Right atrium auricular region (tissue), 2 donors: ENCODE measurements at regions not wholly inside any gene's neighbourhood (a gene's known extent, or its start where the extent isn't known, plus 50 kb on each side); places are given as distances from the start of the nearest gene placed in this dataset.

Experiments used
- DNase-seq: peaks from one replicate; pipeline ENCODE4 v3.0.0-alpha.2; 2019; ENCODE audit warnings: low spot score
- H3K27ac ChIP-seq, 2 donors: fragments of 200-600 bp; sonication (generic); 1 replicate in 1 of 2; 2 replicates in 1 of 2; pipeline ENCODE4 v1.5.1; 2016 to 2019
- H3K27me3 ChIP-seq, 2 donors: fragments of 200-600 bp; sonication (generic); one replicate each; pipeline versions ENCODE4 v1.5.1 to v1.6.0; 2017 to 2019
- H3K36me3 ChIP-seq: fragments of 200-600 bp; sonication (generic); one replicate; pipeline ENCODE4 v1.5.1; 2016
- H3K4me1 ChIP-seq, 2 donors: fragments of 200-600 bp; sonication (generic); one replicate each; pipeline versions ENCODE4 v1.5.1 to v1.6.0; 2017 to 2019
- H3K4me3 ChIP-seq, 2 donors: fragments of 200-600 bp; sonication (generic); 1 replicate in 1 of 2; 2 replicates in 1 of 2; pipeline ENCODE4 v1.5.1; 2017 to 2019; ENCODE audit warnings: mild to moderate bottlenecking in 1 of 2, moderate library complexity in 1 of 2
- H3K9me3 ChIP-seq, 2 donors: fragments of 200-600 bp; sonication (generic); one replicate each; pipeline ENCODE4 v1.5.1; 2019
- CTCF ChIP-seq, 2 donors: fragments of 200-600 bp; sonication (generic); IDR thresholded peaks; one replicate each; pipeline ENCODE4 v1.5.1; 2019; ENCODE audit warnings: antibody characterized with exemption in 2 of 2

- Histone ChIP-seq H3K27me3 (no peaks in the 10 kb centered on the region), H3K36me3 (no peaks in the 10 kb centered on the region), H3K4me3 (no peak overlapping the region), H3K27ac (no peak overlapping the region), H3K9me3 (no peaks in the 10 kb centered on the region), H3K4me1 (peaks cover 0 to 15% of the 10 kb centered on the region in 2 donors)
- TF ChIP-seq CTCF (IDR thresholded peaks at IDR 0.05): no peak
- no peak for DNase-seq
These were observed 112.0 kb upstream of the RMDN2 start for GRCh38 chr2:37812941-37813730.

GRCh38 chr2:37816036-37816435, 109.1 kb upstream of the RMDN2 start:
- Histone ChIP-seq H3K4me1 (no peaks in the 10 kb centered on the region), H3K9me3 (peaks cover 0 to 6% of the 10 kb centered on the region in 2 donors), H3K27ac (no peak overlapping the region), H3K36me3 (no peaks in the 10 kb centered on the region), H3K4me3 (no peak overlapping the region), H3K27me3 (no peaks in the 10 kb centered on the region)
- no peak for DNase-seq
- TF ChIP-seq CTCF (IDR thresholded peaks at IDR 0.05): no peak

GRCh38 chr2:37816686-37817085, 108.4 kb upstream of the RMDN2 start:
- no peak for TF ChIP-seq CTCF (IDR thresholded peaks at IDR 0.05)
- Histone ChIP-seq H3K9me3 (peaks cover 0 to 6% of the 10 kb centered on the region in 2 donors), H3K4me3 (no peak overlapping the region), H3K36me3 (no peaks in the 10 kb centered on the region), H3K27me3 (no peaks in the 10 kb centered on the region), H3K4me1 (no peaks in the 10 kb centered on the region), H3K27ac (no peak overlapping the region)
- no peak for DNase-seq

GRCh38 chr2:37819186-37819585, 105.9 kb upstream of the RMDN2 start:
- no peak for DNase-seq
- Histone ChIP-seq H3K27me3 (no peaks in the 10 kb centered on the region), H3K27ac (no peak overlapping the region), H3K4me3 (no peak overlapping the region), H3K9me3 (peaks cover 0 to 6% of the 10 kb centered on the region in 2 donors), H3K4me1 (no peaks in the 10 kb centered on the region), H3K36me3 (no peaks in the 10 kb centered on the region)
- no peak for TF ChIP-seq CTCF (IDR thresholded peaks at IDR 0.05)

GRCh38 chr2:37820471-37820986, 104.6 kb upstream of the RMDN2 start:
- Histone ChIP-seq H3K4me3 (no peak overlapping the region), H3K27ac (no peak overlapping the region), H3K27me3 (no peaks in the 10 kb centered on the region), H3K36me3 (no peaks in the 10 kb centered on the region), H3K4me1 (no peaks in the 10 kb centered on the region), H3K9me3 (peaks cover 0 to 6% of the 10 kb centered on the region in 2 donors)
- DNase-seq: no peak
- TF ChIP-seq CTCF (IDR thresholded peaks at IDR 0.05): no peak
